SK-N-SH (cell line): ENCODE measurements at regions not wholly inside any gene's neighbourhood (a gene's known extent, or its start where the extent isn't known, plus 50 kb on each side); places are given as distances from the start of the nearest gene placed in this dataset.

Experiments
- TEAD4 ChIP-seq: IDR thresholded peaks from 2 replicates; pipeline ENCODE4 v1.4.0; 2012; ENCODE audit warnings: mild to moderate bottlenecking, borderline replicate concordance; ENCODE audit not compliant: insufficient read depth
- TF ChIP-seq, protein P1 (sequence below): IDR thresholded peaks from 2 replicates; pipeline ENCODE4 v1.4.0; 2012; ENCODE audit warnings: low read depth, borderline replicate concordance
- TF ChIP-seq, protein P2 (sequence below): fragments of 200-600 bp; sonication (generic); IDR thresholded peaks from 2 replicates; pipeline ENCODE4 v1.6.1; 2017; ENCODE audit warnings: antibody characterized with exemption, mild to moderate bottlenecking, moderate library complexity

DNA sequence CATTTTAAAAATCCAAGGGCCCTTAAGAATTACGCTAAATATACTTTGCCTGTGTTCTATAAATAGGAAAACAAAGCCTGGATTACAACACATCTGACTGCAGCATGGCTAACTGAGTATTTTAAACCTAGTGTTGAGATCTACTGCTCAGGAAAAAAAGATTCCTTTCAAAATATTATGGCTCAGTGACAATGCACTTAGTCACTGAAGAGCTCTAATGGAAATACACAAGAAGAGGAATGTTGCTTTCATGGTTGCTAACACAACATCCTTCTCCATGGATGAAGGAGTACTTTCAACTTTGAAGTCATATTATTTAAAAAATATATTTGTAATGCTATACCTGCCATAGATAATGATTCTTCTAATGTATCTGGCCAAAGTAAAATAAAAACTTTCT is 248.3 kb upstream of the NEGR1 start:
- TF ChIP-seq, protein P1, sequence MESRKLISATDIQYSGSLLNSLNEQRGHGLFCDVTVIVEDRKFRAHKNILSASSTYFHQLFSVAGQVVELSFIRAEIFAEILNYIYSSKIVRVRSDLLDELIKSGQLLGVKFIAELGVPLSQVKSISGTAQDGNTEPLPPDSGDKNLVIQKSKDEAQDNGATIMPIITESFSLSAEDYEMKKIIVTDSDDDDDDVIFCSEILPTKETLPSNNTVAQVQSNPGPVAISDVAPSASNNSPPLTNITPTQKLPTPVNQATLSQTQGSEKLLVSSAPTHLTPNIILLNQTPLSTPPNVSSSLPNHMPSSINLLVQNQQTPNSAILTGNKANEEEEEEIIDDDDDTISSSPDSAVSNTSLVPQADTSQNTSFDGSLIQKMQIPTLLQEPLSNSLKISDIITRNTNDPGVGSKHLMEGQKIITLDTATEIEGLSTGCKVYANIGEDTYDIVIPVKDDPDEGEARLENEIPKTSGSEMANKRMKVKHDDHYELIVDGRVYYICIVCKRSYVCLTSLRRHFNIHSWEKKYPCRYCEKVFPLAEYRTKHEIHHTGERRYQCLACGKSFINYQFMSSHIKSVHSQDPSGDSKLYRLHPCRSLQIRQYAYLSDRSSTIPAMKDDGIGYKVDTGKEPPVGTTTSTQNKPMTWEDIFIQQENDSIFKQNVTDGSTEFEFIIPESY = no peak
- no peak for TF ChIP-seq TEAD4
- TF ChIP-seq, protein P2, sequence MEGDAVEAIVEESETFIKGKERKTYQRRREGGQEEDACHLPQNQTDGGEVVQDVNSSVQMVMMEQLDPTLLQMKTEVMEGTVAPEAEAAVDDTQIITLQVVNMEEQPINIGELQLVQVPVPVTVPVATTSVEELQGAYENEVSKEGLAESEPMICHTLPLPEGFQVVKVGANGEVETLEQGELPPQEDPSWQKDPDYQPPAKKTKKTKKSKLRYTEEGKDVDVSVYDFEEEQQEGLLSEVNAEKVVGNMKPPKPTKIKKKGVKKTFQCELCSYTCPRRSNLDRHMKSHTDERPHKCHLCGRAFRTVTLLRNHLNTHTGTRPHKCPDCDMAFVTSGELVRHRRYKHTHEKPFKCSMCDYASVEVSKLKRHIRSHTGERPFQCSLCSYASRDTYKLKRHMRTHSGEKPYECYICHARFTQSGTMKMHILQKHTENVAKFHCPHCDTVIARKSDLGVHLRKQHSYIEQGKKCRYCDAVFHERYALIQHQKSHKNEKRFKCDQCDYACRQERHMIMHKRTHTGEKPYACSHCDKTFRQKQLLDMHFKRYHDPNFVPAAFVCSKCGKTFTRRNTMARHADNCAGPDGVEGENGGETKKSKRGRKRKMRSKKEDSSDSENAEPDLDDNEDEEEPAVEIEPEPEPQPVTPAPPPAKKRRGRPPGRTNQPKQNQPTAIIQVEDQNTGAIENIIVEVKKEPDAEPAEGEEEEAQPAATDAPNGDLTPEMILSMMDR = no peak
